ENCODE measurements at regions not wholly inside any gene's neighbourhood (a gene's known extent, or its start where the extent isn't known, plus 50 kb on each side); places are given as distances from the start of the nearest gene placed in this dataset.
"Not testable (repeated sequence)": the region's sequence is repeated elsewhere in the genome, so short reads cannot be mapped to it uniquely, and the experiment has no call there.

GRCh38 chr1:146375108-146375507 is 146.3 kb upstream of the NOTCH2NLA start:
- DNase-seq (ENCODE audit: low spot score); H3K27ac Mint-ChIP-seq; H3K36me3 Mint-ChIP-seq (ENCODE audit: low read depth); intact Hi-C loops (cut with micrococcal nuclease); H3K9me3 Mint-ChIP-seq; H3K27me3 Mint-ChIP-seq (ENCODE audit: insufficient read depth): not testable (repeated sequence)
- peaks cover 14% of the 10 kb centered on the region for H3K4me1 Mint-ChIP-seq (ENCODE audit: low read depth)
- peak overlapping the region; percentile 53 for H3K4me3 Mint-ChIP-seq

GRCh38 chr1:146369940-146370339 is 141.1 kb upstream of the NOTCH2NLA start:
- peak; percentile 27 for DNase-seq (ENCODE audit: low spot score)
- H3K4me1 Mint-ChIP-seq (ENCODE audit: low read depth); intact Hi-C loops (cut with micrococcal nuclease); H3K36me3 Mint-ChIP-seq (ENCODE audit: low read depth); H3K9me3 Mint-ChIP-seq; H3K27me3 Mint-ChIP-seq (ENCODE audit: insufficient read depth): not testable (repeated sequence)
- H3K4me3 Mint-ChIP-seq = peak overlapping the region; percentile 86
- H3K27ac Mint-ChIP-seq = peak overlapping the region; percentile 84

GRCh38 chr1:146355373-146355772 is 126.6 kb upstream of the NOTCH2NLA start:
- H3K4me3 Mint-ChIP-seq; H3K27ac Mint-ChIP-seq; intact Hi-C loops (cut with micrococcal nuclease): not testable (repeated sequence)

GRCh38 chr1:146326863-146327262 is 98.0 kb upstream of the NOTCH2NLA start:
- intact Hi-C loops (cut with micrococcal nuclease); H3K27ac Mint-ChIP-seq: not testable (repeated sequence)

More at GRCh38 chr1:146355373-146355772, 126.6 kb upstream of the NOTCH2NLA start:
- not testable (repeated sequence) for H3K4me1 Mint-ChIP-seq (ENCODE audit: low read depth); H3K36me3 Mint-ChIP-seq (ENCODE audit: low read depth); DNase-seq (ENCODE audit: low spot score); H3K9me3 Mint-ChIP-seq; H3K27me3 Mint-ChIP-seq (ENCODE audit: insufficient read depth)

GRCh38 chr1:146324463-146324862 is 95.6 kb upstream of the NOTCH2NLA start:
- intact Hi-C loops (cut with micrococcal nuclease); H3K27me3 Mint-ChIP-seq (ENCODE audit: insufficient read depth); H3K36me3 Mint-ChIP-seq (ENCODE audit: low read depth); H3K9me3 Mint-ChIP-seq; H3K27ac Mint-ChIP-seq; H3K4me3 Mint-ChIP-seq; H3K4me1 Mint-ChIP-seq (ENCODE audit: low read depth); DNase-seq (ENCODE audit: low spot score): not testable (repeated sequence)

More at GRCh38 chr1:146326863-146327262, 98.0 kb upstream of the NOTCH2NLA start:
- DNase-seq (ENCODE audit: low spot score); H3K36me3 Mint-ChIP-seq (ENCODE audit: low read depth); H3K27me3 Mint-ChIP-seq (ENCODE audit: insufficient read depth); H3K4me3 Mint-ChIP-seq; H3K4me1 Mint-ChIP-seq (ENCODE audit: low read depth); H3K9me3 Mint-ChIP-seq: not testable (repeated sequence)

- H3K9me3 Mint-ChIP-seq; H3K4me3 Mint-ChIP-seq; H3K36me3 Mint-ChIP-seq (ENCODE audit: low read depth); DNase-seq (ENCODE audit: low spot score); intact Hi-C loops (cut with micrococcal nuclease); H3K27me3 Mint-ChIP-seq (ENCODE audit: insufficient read depth); H3K4me1 Mint-ChIP-seq (ENCODE audit: low read depth); H3K27ac Mint-ChIP-seq: not testable (repeated sequence)
Observed at GRCh38 chr1:146323302-146323701, 94.5 kb upstream of the NOTCH2NLA start.

- intact Hi-C loops (cut with micrococcal nuclease); H3K36me3 Mint-ChIP-seq (ENCODE audit: low read depth); H3K4me3 Mint-ChIP-seq; H3K4me1 Mint-ChIP-seq (ENCODE audit: low read depth); H3K27me3 Mint-ChIP-seq (ENCODE audit: insufficient read depth); H3K9me3 Mint-ChIP-seq; DNase-seq (ENCODE audit: low spot score); H3K27ac Mint-ChIP-seq: not testable (repeated sequence)
Observed at GRCh38 chr1:146322893-146323292, 94.1 kb upstream of the NOTCH2NLA start.

GRCh38 chr1:146318715-146319114 is 89.9 kb upstream of the NOTCH2NLA start:
- H3K9me3 Mint-ChIP-seq; DNase-seq (ENCODE audit: low spot score); H3K4me1 Mint-ChIP-seq (ENCODE audit: low read depth); H3K36me3 Mint-ChIP-seq (ENCODE audit: low read depth); intact Hi-C loops (cut with micrococcal nuclease); H3K27ac Mint-ChIP-seq; H3K4me3 Mint-ChIP-seq; H3K27me3 Mint-ChIP-seq (ENCODE audit: insufficient read depth): not testable (repeated sequence)

- H3K36me3 Mint-ChIP-seq (ENCODE audit: low read depth); H3K27ac Mint-ChIP-seq; DNase-seq (ENCODE audit: low spot score); H3K4me3 Mint-ChIP-seq; intact Hi-C loops (cut with micrococcal nuclease); H3K4me1 Mint-ChIP-seq (ENCODE audit: low read depth); H3K9me3 Mint-ChIP-seq; H3K27me3 Mint-ChIP-seq (ENCODE audit: insufficient read depth): not testable (repeated sequence)
Observed at GRCh38 chr1:146317785-146318184, 89.0 kb upstream of the NOTCH2NLA start.

GRCh38 chr1:146314449-146315246 is 85.8 kb upstream of the NOTCH2NLA start:
- intact Hi-C loops (cut with micrococcal nuclease); H3K36me3 Mint-ChIP-seq (ENCODE audit: low read depth); H3K4me1 Mint-ChIP-seq (ENCODE audit: low read depth); H3K9me3 Mint-ChIP-seq; DNase-seq (ENCODE audit: low spot score); H3K27me3 Mint-ChIP-seq (ENCODE audit: insufficient read depth); H3K27ac Mint-ChIP-seq; H3K4me3 Mint-ChIP-seq: not testable (repeated sequence)

GRCh38 chr1:146310579-146310978 is 81.8 kb upstream of the NOTCH2NLA start:
- DNase-seq (ENCODE audit: low spot score); H3K9me3 Mint-ChIP-seq; H3K27ac Mint-ChIP-seq; intact Hi-C loops (cut with micrococcal nuclease); H3K36me3 Mint-ChIP-seq (ENCODE audit: low read depth); H3K4me1 Mint-ChIP-seq (ENCODE audit: low read depth); H3K4me3 Mint-ChIP-seq; H3K27me3 Mint-ChIP-seq (ENCODE audit: insufficient read depth): not testable (repeated sequence)

- H3K36me3 Mint-ChIP-seq (ENCODE audit: low read depth); H3K9me3 Mint-ChIP-seq; H3K4me3 Mint-ChIP-seq; H3K27me3 Mint-ChIP-seq (ENCODE audit: insufficient read depth); H3K27ac Mint-ChIP-seq; DNase-seq (ENCODE audit: low spot score); H3K4me1 Mint-ChIP-seq (ENCODE audit: low read depth); intact Hi-C loops (cut with micrococcal nuclease): not testable (repeated sequence)
Observed at GRCh38 chr1:146309427-146309826, 80.6 kb upstream of the NOTCH2NLA start.

GRCh38 chr1:146308892-146309291 is 80.1 kb upstream of the NOTCH2NLA start:
- H3K27ac Mint-ChIP-seq; H3K27me3 Mint-ChIP-seq (ENCODE audit: insufficient read depth); intact Hi-C loops (cut with micrococcal nuclease); H3K9me3 Mint-ChIP-seq; DNase-seq (ENCODE audit: low spot score); H3K4me1 Mint-ChIP-seq (ENCODE audit: low read depth); H3K4me3 Mint-ChIP-seq; H3K36me3 Mint-ChIP-seq (ENCODE audit: low read depth): not testable (repeated sequence)

- H3K36me3 Mint-ChIP-seq (ENCODE audit: low read depth); H3K27ac Mint-ChIP-seq; H3K27me3 Mint-ChIP-seq (ENCODE audit: insufficient read depth); H3K9me3 Mint-ChIP-seq; intact Hi-C loops (cut with micrococcal nuclease); DNase-seq (ENCODE audit: low spot score); H3K4me3 Mint-ChIP-seq; H3K4me1 Mint-ChIP-seq (ENCODE audit: low read depth): not testable (repeated sequence)
Observed at GRCh38 chr1:146308152-146308551, 79.3 kb upstream of the NOTCH2NLA start.

Measured in activated T-helper 1 cell treated with anti-CD3 and anti-CD28 coated beads, Interleukin-12 subunit alpha, Interleukin-12 subunit beta, Interleukin-2, Interleukin-4 antibody, amounts not matched to agents 30 ng/mL and 10 ng/mL and 1 ng/mL, durations not matched to agents 14 hours and 24 hours and 36 hours (primary cell).